Right atrium auricular region (tissue), 2 donors: ENCODE measurements at regions not wholly inside any gene's neighbourhood (a gene's known extent, or its start where the extent isn't known, plus 50 kb on each side); places are given as distances from the start of the nearest gene placed in this dataset.

ENCODE experiments used
- DNase-seq: peaks from one replicate; pipeline ENCODE4 v3.0.0-alpha.2; 2019; ENCODE audit warnings: low spot score
- H3K27ac ChIP-seq, 2 donors: fragments of 200-600 bp; sonication (generic); 1 replicate in 1 of 2; 2 replicates in 1 of 2; pipeline ENCODE4 v1.5.1; 2016 to 2019
- H3K27me3 ChIP-seq, 2 donors: fragments of 200-600 bp; sonication (generic); one replicate each; pipeline versions ENCODE4 v1.5.1 to v1.6.0; 2017 to 2019
- H3K36me3 ChIP-seq: fragments of 200-600 bp; sonication (generic); one replicate; pipeline ENCODE4 v1.5.1; 2016
- H3K4me1 ChIP-seq, 2 donors: fragments of 200-600 bp; sonication (generic); one replicate each; pipeline versions ENCODE4 v1.5.1 to v1.6.0; 2017 to 2019
- H3K4me3 ChIP-seq, 2 donors: fragments of 200-600 bp; sonication (generic); 1 replicate in 1 of 2; 2 replicates in 1 of 2; pipeline ENCODE4 v1.5.1; 2017 to 2019; ENCODE audit warnings: mild to moderate bottlenecking in 1 of 2, moderate library complexity in 1 of 2
- H3K9me3 ChIP-seq, 2 donors: fragments of 200-600 bp; sonication (generic); one replicate each; pipeline ENCODE4 v1.5.1; 2019
- microRNA-seq, 2 donors: library from miRNA; unstranded; fragments of <30 nt; microRNA quantifications; one replicate each; pipeline ENCODE4, GENCODE V29; 2016 to 2017; ENCODE audit warnings: borderline number of aligned reads in 2 of 2, borderline replicate concordance in 1 of 2
- TF ChIP-seq, protein P1 (sequence below), 2 donors: fragments of 200-600 bp; sonication (generic); IDR thresholded peaks; one replicate each; pipeline ENCODE4 v1.5.1; 2019; ENCODE audit warnings: antibody characterized with exemption in 2 of 2

- Histone ChIP-seq H3K27me3 (no peaks in the 10 kb centered on the region), H3K4me3 (no peak overlapping the region), H3K4me1 (peaks cover 0 to 6% of the 10 kb centered on the region in 2 donors), H3K27ac (no peak overlapping the region), H3K9me3 (no peaks in the 10 kb centered on the region), H3K36me3 (no peaks in the 10 kb centered on the region)
- DNase-seq, result no peak
- TF ChIP-seq, protein P1, sequence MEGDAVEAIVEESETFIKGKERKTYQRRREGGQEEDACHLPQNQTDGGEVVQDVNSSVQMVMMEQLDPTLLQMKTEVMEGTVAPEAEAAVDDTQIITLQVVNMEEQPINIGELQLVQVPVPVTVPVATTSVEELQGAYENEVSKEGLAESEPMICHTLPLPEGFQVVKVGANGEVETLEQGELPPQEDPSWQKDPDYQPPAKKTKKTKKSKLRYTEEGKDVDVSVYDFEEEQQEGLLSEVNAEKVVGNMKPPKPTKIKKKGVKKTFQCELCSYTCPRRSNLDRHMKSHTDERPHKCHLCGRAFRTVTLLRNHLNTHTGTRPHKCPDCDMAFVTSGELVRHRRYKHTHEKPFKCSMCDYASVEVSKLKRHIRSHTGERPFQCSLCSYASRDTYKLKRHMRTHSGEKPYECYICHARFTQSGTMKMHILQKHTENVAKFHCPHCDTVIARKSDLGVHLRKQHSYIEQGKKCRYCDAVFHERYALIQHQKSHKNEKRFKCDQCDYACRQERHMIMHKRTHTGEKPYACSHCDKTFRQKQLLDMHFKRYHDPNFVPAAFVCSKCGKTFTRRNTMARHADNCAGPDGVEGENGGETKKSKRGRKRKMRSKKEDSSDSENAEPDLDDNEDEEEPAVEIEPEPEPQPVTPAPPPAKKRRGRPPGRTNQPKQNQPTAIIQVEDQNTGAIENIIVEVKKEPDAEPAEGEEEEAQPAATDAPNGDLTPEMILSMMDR (IDR thresholded peaks at IDR 0.05), result no peak
These were observed 54.6 kb upstream of the HDAC9 start for GRCh38 chr7:18440934-18441333.

- Histone ChIP-seq H3K27ac (no peak overlapping the region), H3K4me3 (no peak overlapping the region), H3K4me1 (peaks cover 0 to 7% of the 10 kb centered on the region in 2 donors), H3K9me3 (no peaks in the 10 kb centered on the region), H3K27me3 (no peaks in the 10 kb centered on the region), H3K36me3 (no peaks in the 10 kb centered on the region)
- TF ChIP-seq, protein P1 (IDR thresholded peaks at IDR 0.05), result no peak
- DNase-seq, result no peak
These were observed 50.7 kb upstream of the HDAC9 start for GRCh38 chr7:18444826-18445225.

DNA sequence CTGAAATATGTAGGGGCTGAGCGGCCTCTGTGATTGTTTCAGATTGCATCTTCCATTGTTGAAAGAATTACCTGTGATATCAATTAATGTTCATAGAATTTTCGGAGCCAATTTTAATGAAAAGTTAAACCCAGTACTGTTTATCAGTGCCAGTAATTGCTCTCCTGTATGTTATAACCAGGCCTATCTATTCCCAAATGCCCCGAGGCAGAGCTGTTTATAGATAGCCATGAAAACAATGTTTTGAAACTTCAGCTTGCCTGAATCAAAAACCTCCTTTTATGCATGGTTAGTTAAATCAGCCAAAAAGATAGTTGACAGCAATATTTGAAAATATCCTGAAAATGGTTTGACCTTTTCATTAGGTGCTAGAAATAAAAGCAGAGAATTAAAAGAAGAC lies 50.1 kb upstream of the HDAC9 start:
- H3K27ac ChIP-seq, result no peak overlapping the region
- no peaks in the 10 kb centered on the region for H3K27me3 ChIP-seq
- TF ChIP-seq, protein P1 (IDR thresholded peaks at IDR 0.05), result no peak
- no peaks in the 10 kb centered on the region for H3K9me3 ChIP-seq
- H3K4me3 ChIP-seq, result no peak overlapping the region
- DNase-seq, result no peak
- H3K36me3 ChIP-seq, result no peaks in the 10 kb centered on the region
- H3K4me1 ChIP-seq, result peaks cover 0 to 7% of the 10 kb centered on the region in 2 donors

Small RNA genes lying in the stretch of these regions (microRNA-seq; reads per million reads assigned to microRNA genes)
- gene MIR1302-6, result 0 reads per million in 2 donors
